ENCODE measurements at regions not wholly inside any gene's neighbourhood (a gene's known extent, or its start where the extent isn't known, plus 50 kb on each side); places are given as distances from the start of the nearest gene placed in this dataset.

GRCh38 chr16:86668136-86668910 lies 90.0 kb downstream of the FOXL1 start:
- Histone ChIP-seq H3K27me3 (no peaks in the 10 kb centered on the region), H3K36me3 (replicated peaks; ENCODE audit: insufficient read depth, low read depth) (no peaks in the 10 kb centered on the region), H3K27ac (no peak overlapping the region), H2AFZ (no peak overlapping the region), H3K4me1 (ENCODE audit: insufficient read depth) (peaks cover 25% of the 10 kb centered on the region), H4K20me1 (ENCODE audit: insufficient read depth, poor library complexity, severe bottlenecking) (no peaks in the 10 kb centered on the region), H3K9me2 (replicated peaks; ENCODE audit: insufficient read depth) (no peaks in the 10 kb centered on the region), H3K79me2 (no peaks in the 10 kb centered on the region), H3K9me3 (ENCODE audit: low read depth) (no peaks in the 10 kb centered on the region), H3K4me2 (no peak overlapping the region), H3K4me3 (no peak overlapping the region)
- 60% methylated on average over 8 of the region's 8 CpGs for WGBS (ENCODE audit: low lambda C conversion rate, missing lambda C conversion rate)
- TF ChIP-seq EZH2phosphoT487 (IDR thresholded peaks at IDR 0.05; ENCODE audit: low read depth, severe bottlenecking, unreplicated experiment) (no peak), CTCF (IDR thresholded peaks at IDR 0.05; ENCODE audit: poor library complexity) (no peak), EZH2 (IDR thresholded peaks at IDR 0.05; ENCODE audit: borderline replicate concordance) (no peak)
- peak; percentile 25 for DNase-seq (ENCODE audit: low spot score)

- Histone ChIP-seq H3K4me1 (ENCODE audit: insufficient read depth) (peaks cover 17% of the 10 kb centered on the region), H2AFZ (no peak overlapping the region), H3K4me2 (no peak overlapping the region)
These were observed 91.0 kb downstream of the FOXL1 start for GRCh38 chr16:86669285-86669805.

GRCh38 chr16:86669937-86670749 lies 91.8 kb downstream of the FOXL1 start:
- 51% methylated on average over 30 of the region's 30 CpGs for WGBS (ENCODE audit: low lambda C conversion rate, missing lambda C conversion rate)
- H3K4me1 ChIP-seq (ENCODE audit: insufficient read depth): peaks cover 14% of the 10 kb centered on the region
- H4K20me1 ChIP-seq (ENCODE audit: insufficient read depth, poor library complexity, severe bottlenecking): no peaks in the 10 kb centered on the region
- H3K27me3 ChIP-seq: peaks cover 7% of the 10 kb centered on the region
- no peaks in the 10 kb centered on the region for H3K36me3 ChIP-seq (replicated peaks; ENCODE audit: insufficient read depth, low read depth)
- no peaks in the 10 kb centered on the region for H3K9me2 ChIP-seq (replicated peaks; ENCODE audit: insufficient read depth)
- H3K4me3 ChIP-seq: no peak overlapping the region
- peak; percentile 39 for DNase-seq (ENCODE audit: low spot score)
- H3K9me3 ChIP-seq (ENCODE audit: low read depth): no peaks in the 10 kb centered on the region
- H2AFZ ChIP-seq: no peak overlapping the region
- peak overlapping the region; percentile 58 for H3K27ac ChIP-seq
- H3K4me2 ChIP-seq: peak overlapping the region; percentile 49
- no peak for TF ChIP-seq CTCF (IDR thresholded peaks at IDR 0.05; ENCODE audit: poor library complexity)
- no peak for TF ChIP-seq EZH2phosphoT487 (IDR thresholded peaks at IDR 0.05; ENCODE audit: low read depth, severe bottlenecking, unreplicated experiment)
- no peak for TF ChIP-seq EZH2 (IDR thresholded peaks at IDR 0.05; ENCODE audit: borderline replicate concordance)
- no peaks in the 10 kb centered on the region for H3K79me2 ChIP-seq

More at GRCh38 chr16:86669285-86669805, 91.0 kb downstream of the FOXL1 start:
- no peaks in the 10 kb centered on the region for H3K9me2 ChIP-seq (replicated peaks; ENCODE audit: insufficient read depth)
- no peak overlapping the region for H3K27ac ChIP-seq
- H3K4me3 ChIP-seq: no peak overlapping the region
- no peaks in the 10 kb centered on the region for H3K9me3 ChIP-seq (ENCODE audit: low read depth)
- no peaks in the 10 kb centered on the region for H3K79me2 ChIP-seq
- no peaks in the 10 kb centered on the region for H4K20me1 ChIP-seq (ENCODE audit: insufficient read depth, poor library complexity, severe bottlenecking)
- no peak for DNase-seq (ENCODE audit: low spot score)
- H3K27me3 ChIP-seq: no peaks in the 10 kb centered on the region
- no peaks in the 10 kb centered on the region for H3K36me3 ChIP-seq (replicated peaks; ENCODE audit: insufficient read depth, low read depth)
- 87% methylated on average over 10 of the region's 10 CpGs for WGBS (ENCODE audit: low lambda C conversion rate, missing lambda C conversion rate)
- TF ChIP-seq EZH2 (IDR thresholded peaks at IDR 0.05; ENCODE audit: borderline replicate concordance) (no peak), CTCF (IDR thresholded peaks at IDR 0.05; ENCODE audit: poor library complexity) (no peak), EZH2phosphoT487 (IDR thresholded peaks at IDR 0.05; ENCODE audit: low read depth, severe bottlenecking, unreplicated experiment) (no peak)

Data from hepatocyte (in vitro differentiated cells).